Testis (tissue), 2 donors: ENCODE measurements at regions not wholly inside any gene's neighbourhood (a gene's known extent, or its start where the extent isn't known, plus 50 kb on each side); places are given as distances from the start of the nearest gene placed in this dataset.

Source experiments
- DNase-seq: peaks from one replicate; pipeline ENCODE4 v3.0.0-alpha.2; 2019
- H3K27ac ChIP-seq, 2 donors: fragments of 200-600 bp; sonication (generic); one replicate each; pipeline ENCODE4 v1.5.1; 2019
- H3K27me3 ChIP-seq: fragments of 200-600 bp; sonication (generic); one replicate; pipeline ENCODE4 v1.5.1; 2019
- H3K36me3 ChIP-seq: fragments of 200-600 bp; sonication (generic); one replicate; pipeline ENCODE4 v1.5.1; 2017; ENCODE audit warnings: low read depth; ENCODE audit errors: missing control alignments
- H3K4me1 ChIP-seq: fragments of 200-600 bp; sonication (generic); one replicate; pipeline ENCODE4 v1.5.1; 2019
- H3K4me3 ChIP-seq, 2 donors: fragments of 200-600 bp; sonication (generic); one replicate each; pipeline ENCODE4 v1.5.1; 2017 to 2019
- H3K9me3 ChIP-seq: fragments of 200-600 bp; sonication (generic); one replicate; pipeline ENCODE4 v1.5.1; 2017
- POLR2A ChIP-seq: fragments of 450-650 bp; IDR thresholded peaks from one replicate; pipeline ENCODE4 v1.6.1; 2017; ENCODE audit warnings: antibody characterized with exemption, mild to moderate bottlenecking, moderate library complexity
- WGBS, 2 donors: methylation state at CpG; one replicate each; pipeline ENCODE4 v1.1.5; 2018; 5-methylcytosine and 5-hydroxymethylcytosine counted together
- intact Hi-C: fragments of 100-400 bp; cut with DNase I; formaldehyde crosslinking; loops from one replicate; pipeline ENCODE4 v1.15.1; 2023; ENCODE audit warnings: low total_unique reads
- TF ChIP-seq, protein P1 (sequence below), 3 experiments: fragments of 450-650 bp in 2 of 3; fragments of 200-600 bp in 1 of 3; sonication (generic) in 1 of 3; IDR thresholded peaks; one replicate each; pipeline ENCODE4 v1.5.1; 2016 to 2019; ENCODE audit warnings: antibody characterized with exemption in 3 of 3, mild to moderate bottlenecking in 2 of 3, moderate library complexity in 1 of 3

- no peaks in the 10 kb centered on the region for H3K27me3 ChIP-seq
- H3K4me3 ChIP-seq, result no peak overlapping the region
- TF ChIP-seq POLR2A, result no peak
- TF ChIP-seq, protein P1, sequence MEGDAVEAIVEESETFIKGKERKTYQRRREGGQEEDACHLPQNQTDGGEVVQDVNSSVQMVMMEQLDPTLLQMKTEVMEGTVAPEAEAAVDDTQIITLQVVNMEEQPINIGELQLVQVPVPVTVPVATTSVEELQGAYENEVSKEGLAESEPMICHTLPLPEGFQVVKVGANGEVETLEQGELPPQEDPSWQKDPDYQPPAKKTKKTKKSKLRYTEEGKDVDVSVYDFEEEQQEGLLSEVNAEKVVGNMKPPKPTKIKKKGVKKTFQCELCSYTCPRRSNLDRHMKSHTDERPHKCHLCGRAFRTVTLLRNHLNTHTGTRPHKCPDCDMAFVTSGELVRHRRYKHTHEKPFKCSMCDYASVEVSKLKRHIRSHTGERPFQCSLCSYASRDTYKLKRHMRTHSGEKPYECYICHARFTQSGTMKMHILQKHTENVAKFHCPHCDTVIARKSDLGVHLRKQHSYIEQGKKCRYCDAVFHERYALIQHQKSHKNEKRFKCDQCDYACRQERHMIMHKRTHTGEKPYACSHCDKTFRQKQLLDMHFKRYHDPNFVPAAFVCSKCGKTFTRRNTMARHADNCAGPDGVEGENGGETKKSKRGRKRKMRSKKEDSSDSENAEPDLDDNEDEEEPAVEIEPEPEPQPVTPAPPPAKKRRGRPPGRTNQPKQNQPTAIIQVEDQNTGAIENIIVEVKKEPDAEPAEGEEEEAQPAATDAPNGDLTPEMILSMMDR (IDR thresholded peaks at IDR 0.05), result no peak
These were observed 123.6 kb downstream of the TUSC7 start for GRCh38 chr3:116833202-116833601.

DNA sequence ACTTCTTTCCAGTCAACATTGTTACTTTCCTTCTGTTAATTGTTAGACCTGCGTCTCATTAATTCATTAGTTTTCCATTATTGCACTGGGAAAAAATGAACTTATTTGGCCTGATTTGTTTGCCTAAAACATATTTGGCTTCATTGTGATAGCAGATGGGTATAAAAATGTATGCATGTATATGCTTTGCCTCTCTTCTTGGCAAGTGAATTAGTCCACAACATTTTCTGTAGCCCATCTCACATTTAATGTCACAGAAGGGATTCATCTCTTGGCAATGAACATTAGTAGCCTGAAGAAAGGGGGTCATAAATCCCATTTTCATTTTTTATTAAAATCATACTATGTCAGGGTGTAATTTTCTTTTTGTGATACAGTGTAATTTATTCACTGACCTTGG, 125.2 kb downstream of the TUSC7 start:
- Histone ChIP-seq H3K9me3 (no peaks in the 10 kb centered on the region), H3K4me3 (no peak overlapping the region), H3K27ac (no peak overlapping the region), H3K36me3 (no peaks in the 10 kb centered on the region), H3K27me3 (no peaks in the 10 kb centered on the region), H3K4me1 (no peaks in the 10 kb centered on the region)
- intact Hi-C loops, result no loop called here
- WGBS, 2 donors, result 74 to 92% methylated on average over 1 of the region's 1 CpG
- DNase-seq, result no peak
- no peak for TF ChIP-seq POLR2A
- TF ChIP-seq, protein P1 (IDR thresholded peaks at IDR 0.05), result no peak

More at GRCh38 chr3:116833202-116833601, 123.6 kb downstream of the TUSC7 start:
- intact Hi-C loops, result no loop called here
- Histone ChIP-seq H3K9me3 (no peaks in the 10 kb centered on the region), H3K4me1 (no peaks in the 10 kb centered on the region), H3K36me3 (no peaks in the 10 kb centered on the region), H3K27ac (no peak overlapping the region)
- no peak for DNase-seq

- WGBS, 2 donors, result 71 to 75% methylated on average over 1 of the region's 1 CpG
- no peak for DNase-seq
- no peak overlapping the region for H3K4me3 ChIP-seq
- intact Hi-C loops, result no loop called here
- no peak overlapping the region for H3K27ac ChIP-seq
- TF ChIP-seq, protein P1 (IDR thresholded peaks at IDR 0.05), result no peak
- TF ChIP-seq POLR2A, result no peak
- no peaks in the 10 kb centered on the region for H3K9me3 ChIP-seq
- H3K27me3 ChIP-seq, result no peaks in the 10 kb centered on the region
- H3K4me1 ChIP-seq, result no peaks in the 10 kb centered on the region
- H3K36me3 ChIP-seq, result no peaks in the 10 kb centered on the region
These were observed 126.1 kb downstream of the TUSC7 start for GRCh38 chr3:116835658-116836057.

DNA sequence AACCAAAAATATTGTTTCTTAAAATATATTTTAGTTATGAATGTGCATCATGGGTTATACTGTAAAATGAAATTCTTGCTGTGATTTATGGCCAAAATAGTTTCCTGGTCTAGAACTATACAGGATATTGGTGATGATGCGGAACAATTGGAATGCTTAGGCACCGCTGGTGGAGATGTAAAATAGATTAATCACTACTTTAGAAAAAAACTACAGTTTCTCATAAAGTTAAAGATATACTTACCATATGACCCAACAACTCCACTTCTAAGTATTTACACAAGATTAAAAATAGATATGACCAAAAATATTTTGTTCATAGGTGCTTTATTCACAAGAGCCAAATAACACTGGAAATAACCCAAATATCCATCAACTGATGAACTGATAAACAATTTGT, 126.7 kb downstream of the TUSC7 start:
- no peak overlapping the region for H3K27ac ChIP-seq
- no peak for DNase-seq
- no peaks in the 10 kb centered on the region for H3K36me3 ChIP-seq
- no peaks in the 10 kb centered on the region for H3K4me1 ChIP-seq
- TF ChIP-seq, protein P1 (IDR thresholded peaks at IDR 0.05), result no peak
- no peak for TF ChIP-seq POLR2A
- intact Hi-C loops, result no loop called here
- H3K4me3 ChIP-seq, result no peak overlapping the region
- no peaks in the 10 kb centered on the region for H3K27me3 ChIP-seq
- WGBS, 2 donors, result 88 to 91% methylated on average over 2 of the region's 2 CpGs
- no peaks in the 10 kb centered on the region for H3K9me3 ChIP-seq

- intact Hi-C loops, result no loop called here
- no peak overlapping the region for H3K27ac ChIP-seq
- 74 to 77% methylated on average over 3 of the region's 3 CpGs for WGBS, 2 donors
These were observed 127.9 kb downstream of the TUSC7 start for GRCh38 chr3:116837483-116837882.

More at GRCh38 chr3:116837483-116837882, 127.9 kb downstream of the TUSC7 start:
- H3K27me3 ChIP-seq, result no peaks in the 10 kb centered on the region
- no peaks in the 10 kb centered on the region for H3K36me3 ChIP-seq
- no peak for DNase-seq
- H3K4me3 ChIP-seq, result no peak overlapping the region
- no peaks in the 10 kb centered on the region for H3K9me3 ChIP-seq
- H3K4me1 ChIP-seq, result no peaks in the 10 kb centered on the region
- no peak for TF ChIP-seq POLR2A
- TF ChIP-seq, protein P1 (IDR thresholded peaks at IDR 0.05), result no peak
